H1 (cell line): ENCODE measurements at regions not wholly inside any gene's neighbourhood (a gene's known extent, or its start where the extent isn't known, plus 50 kb on each side); places are given as distances from the start of the nearest gene placed in this dataset.

Experiments used
- CTCF ChIA-PET: fragments of 300-600 bp; sonication (Branson Sonifier 250); formaldehyde crosslinking; loops from one replicate; lab custom pipeline; 2021; ENCODE audit not compliant: partially characterized antibody; lab: Charles Lee
- POLR2A ChIA-PET: fragments of 300-600 bp; sonication (Branson Sonifier 250); formaldehyde crosslinking; loops from one replicate; lab custom pipeline; 2021; ENCODE audit warnings: inconsistent platforms; ENCODE audit not compliant: partially characterized antibody; lab: Charles Lee
- DNase-seq, 2 experiments: peaks; one replicate each; pipeline versions ENCODE4 v3.0.0 to v3.0.0-alpha.2; 2010 to 2022; ENCODE audit warnings: low spot score in 2 of 2, low read depth in 1 of 2, mixed read lengths in 1 of 2
- FAIRE-seq: peaks from 2 replicates; lab custom pipeline; 2011; peaks lifted over from hg19 to GRCh38; lab: Jason Lieb, UNC
- H2AFZ ChIP-seq: 2 replicates; pipeline ENCODE4 v1.8.1; 2012; ENCODE audit warnings: low read length, inconsistent platforms
- H2AK5ac ChIP-seq: 2 replicates; pipeline ENCODE4 v1.6.1; 2013; ENCODE audit warnings: low read depth, low read length
- H2BK120ac ChIP-seq: replicated peaks from 2 replicates; pipeline ENCODE3; 2013; ENCODE audit warnings: low read depth, low read length, inconsistent platforms
- H2BK12ac ChIP-seq: 2 replicates; pipeline ENCODE4 v1.6.1; 2013; ENCODE audit warnings: low read depth, low read length
- H2BK15ac ChIP-seq: 2 replicates; pipeline ENCODE4 v1.6.1; 2013; ENCODE audit warnings: low read length
- H2BK20ac ChIP-seq: 2 replicates; pipeline ENCODE4 v1.6.1; 2013; ENCODE audit warnings: low read length
- H2BK5ac ChIP-seq: 2 replicates; pipeline ENCODE4 v1.6.1; 2013; ENCODE audit warnings: low read depth, low read length
- H3K14ac ChIP-seq: 2 replicates; pipeline ENCODE4 v1.6.1; 2013; ENCODE audit warnings: inconsistent platforms; ENCODE audit not compliant: insufficient read length
- H3K18ac ChIP-seq: 2 replicates; pipeline ENCODE4 v1.6.1; 2013; ENCODE audit warnings: low read length; ENCODE audit errors: extremely low read depth
- H3K23ac ChIP-seq: 2 replicates; pipeline ENCODE4 v1.6.1; 2013; ENCODE audit warnings: inconsistent platforms; ENCODE audit not compliant: insufficient read length
- H3K23me2 ChIP-seq: 2 replicates; pipeline ENCODE4 v1.6.1; 2013; ENCODE audit warnings: low read depth, low read length
- H3K27ac ChIP-seq: 2 replicates; pipeline ENCODE4 v1.6.1; 2011; ENCODE audit warnings: low read depth, low read length, inconsistent platforms
- H3K27me3 ChIP-seq, 4 experiments: replicated peaks in 1 of 4; 1 replicate in 1 of 4; 2 replicates in 3 of 4; pipeline versions ENCODE4 v1.6.1 to v1.8.1; 2011 to 2013; ENCODE audit warnings: low read length in 3 of 4, mild to moderate bottlenecking in 3 of 4, inconsistent platforms in 2 of 4, mixed read lengths in 2 of 4, moderate library complexity in 1 of 4; ENCODE audit not compliant: control insufficient read depth in 3 of 4, insufficient read depth in 3 of 4; ENCODE audit errors: extremely low read depth in 1 of 4
- H3K36me3 ChIP-seq, 4 experiments: 2 replicates each; pipeline versions ENCODE4 v1.6.1 to v1.8.1; 2011 to 2013; ENCODE audit warnings: mild to moderate bottlenecking in 4 of 4, low read length in 3 of 4, moderate library complexity in 2 of 4, control low read depth in 1 of 4, inconsistent platforms in 1 of 4; ENCODE audit not compliant: insufficient read depth in 4 of 4, control insufficient read depth in 2 of 4
- H3K4ac ChIP-seq: replicated peaks from 2 replicates; pipeline ENCODE3; 2013; ENCODE audit warnings: low read length, low read depth, mixed read lengths, inconsistent platforms; ENCODE audit not compliant: insufficient read length
- H3K4me1 ChIP-seq, 4 experiments: replicated peaks in 1 of 4; 1 replicate in 1 of 4; 2 replicates in 3 of 4; pipeline versions ENCODE4 v1.6.1 to v1.8.1; 2011 to 2013; ENCODE audit warnings: low read length in 3 of 4, inconsistent platforms in 2 of 4, mixed read lengths in 1 of 4; ENCODE audit not compliant: insufficient read depth in 4 of 4, control insufficient read depth in 3 of 4
- H3K4me2 ChIP-seq, 2 experiments: 2 replicates each; pipeline versions ENCODE4 v1.6.1 to v1.8.1; 2011 to 2013; ENCODE audit warnings: low read depth in 2 of 2, low read length in 2 of 2, control low read depth in 1 of 2, inconsistent platforms in 1 of 2, mild to moderate bottlenecking in 1 of 2; ENCODE audit not compliant: insufficient read depth in 1 of 2
- H3K4me3 ChIP-seq, 4 experiments: fragments of 200-600, 300-600 bp in 1 of 4; sonication (generic), shearing (Covaris generic), sonication (Bioruptor Twin) in 1 of 4; 2 replicates each; pipeline versions ENCODE4 v1.5.1 to v1.8.1; 2011 to 2016; ENCODE audit warnings: low read length in 4 of 4, low read depth in 3 of 4, control low read depth in 2 of 4, inconsistent platforms in 2 of 4, mild to moderate bottlenecking in 2 of 4, mixed read lengths in 1 of 4, moderate library complexity in 1 of 4; ENCODE audit not compliant: insufficient read depth in 2 of 4; ENCODE audit errors: extremely low read depth in 1 of 4
- H3K56ac ChIP-seq: replicated peaks from 2 replicates; pipeline ENCODE3; 2013; ENCODE audit warnings: low read depth, mild to moderate bottlenecking, mixed read lengths, low read length, inconsistent platforms; ENCODE audit not compliant: insufficient read length
- H3K79me1 ChIP-seq: 2 replicates; pipeline ENCODE4 v1.6.1; 2013; ENCODE audit warnings: low read depth, low read length, control low read depth
- H3K79me2 ChIP-seq, 2 experiments: 2 replicates each; pipeline versions ENCODE4 v1.6.1 to v1.8.1; 2012 to 2013; ENCODE audit warnings: low read length in 2 of 2, mild to moderate bottlenecking in 2 of 2, inconsistent platforms in 1 of 2; ENCODE audit not compliant: insufficient read depth in 2 of 2, control insufficient read depth in 1 of 2
- H3K9ac ChIP-seq, 4 experiments: replicated peaks in 1 of 4; 1 replicate in 1 of 4; 2 replicates in 3 of 4; pipeline versions ENCODE4 v1.6.1 to v1.8.1; 2011 to 2013; ENCODE audit warnings: low read depth in 3 of 4, low read length in 3 of 4, control low read depth in 2 of 4, mild to moderate bottlenecking in 2 of 4, moderate library complexity in 2 of 4, inconsistent platforms in 1 of 4; ENCODE audit errors: extremely low read depth in 1 of 4
- H3K9me3 ChIP-seq, 2 experiments: 2 replicates each; pipeline versions ENCODE4 v1.6.1 to v1.8.1; 2012 to 2013; ENCODE audit warnings: mild to moderate bottlenecking in 2 of 2, moderate library complexity in 2 of 2, control low read depth in 1 of 2, inconsistent platforms in 1 of 2, low read depth in 1 of 2, low read length in 1 of 2, mixed read lengths in 1 of 2; ENCODE audit not compliant: insufficient read depth in 2 of 2
- H4K20me1 ChIP-seq, 2 experiments: replicated peaks in 1 of 2; 2 replicates each; pipeline versions ENCODE3 to v1.8.1; 2011 to 2013; ENCODE audit warnings: inconsistent platforms in 2 of 2, low read length in 2 of 2, mild to moderate bottlenecking in 1 of 2; ENCODE audit not compliant: insufficient read depth in 2 of 2, control insufficient read depth in 1 of 2
- H4K5ac ChIP-seq: 2 replicates; pipeline ENCODE4 v1.6.1; 2013; ENCODE audit warnings: low read length, low read depth, mixed read lengths, inconsistent platforms; ENCODE audit not compliant: insufficient read length
- H4K8ac ChIP-seq: 2 replicates; pipeline ENCODE4 v1.8.0; 2013; ENCODE audit warnings: mild to moderate bottlenecking, moderate library complexity, low read length, inconsistent platforms; ENCODE audit not compliant: insufficient read depth; ENCODE audit errors: extremely low read depth
- H4K91ac ChIP-seq: replicated peaks from 2 replicates; pipeline ENCODE3; 2013; ENCODE audit warnings: low read length, mixed read lengths, inconsistent platforms; ENCODE audit not compliant: insufficient read length
- ATF2 ChIP-seq: IDR thresholded peaks from 2 replicates; pipeline ENCODE4 v1.6.1; 2012; ENCODE audit warnings: low read length, inconsistent platforms
- ATF3 ChIP-seq: IDR thresholded peaks from 2 replicates; pipeline ENCODE4 v1.6.1; 2011; ENCODE audit warnings: low read depth, mild to moderate bottlenecking, low read length; ENCODE audit not compliant: insufficient read depth
- EGR1 ChIP-seq: IDR thresholded peaks from 2 replicates; pipeline ENCODE4 v1.6.1; 2011; ENCODE audit warnings: low read depth, low read length, borderline replicate concordance
- HDAC6 ChIP-seq: IDR thresholded peaks from one replicate; pipeline ENCODE4 v1.7.1; 2012; ENCODE audit warnings: low read depth, mild to moderate bottlenecking, inconsistent platforms, low read length, moderate library complexity
- KDM4A ChIP-seq: IDR thresholded peaks from one replicate; pipeline ENCODE4 v1.7.1; 2012; ENCODE audit warnings: low read depth, mild to moderate bottlenecking, moderate library complexity, low read length, inconsistent platforms; ENCODE audit not compliant: severe bottlenecking
- POU5F1 ChIP-seq: IDR thresholded peaks from 2 replicates; pipeline ENCODE4 v1.6.1; 2011; ENCODE audit warnings: low read depth, mild to moderate bottlenecking, low read length, moderate library complexity
- SIRT6 ChIP-seq: IDR thresholded peaks from one replicate; pipeline ENCODE4 v1.7.1; 2012; ENCODE audit warnings: low read length, inconsistent platforms
- SP4 ChIP-seq: IDR thresholded peaks from 2 replicates; pipeline ENCODE4 v1.6.1; 2012; ENCODE audit warnings: low read length, inconsistent platforms
- SRF ChIP-seq: IDR thresholded peaks from 2 replicates; pipeline ENCODE4 v1.6.1; 2011; ENCODE audit warnings: mild to moderate bottlenecking, low read depth, low read length, moderate library complexity
- TCF12 ChIP-seq: IDR thresholded peaks from 2 replicates; pipeline ENCODE4 v1.6.1; 2011; ENCODE audit warnings: low read depth, mild to moderate bottlenecking, low read length
- WGBS, 2 experiments: shearing (Covaris generic) in 1 of 2; methylation state at CpG; one replicate each; pipeline versions ENCODE4 v1.1.6 to v1.1.7; 2013 to 2015; ENCODE audit warnings: low lambda C conversion rate in 2 of 2, mixed read lengths in 2 of 2, inconsistent platforms in 1 of 2, low coverage in 1 of 2, missing lambda C conversion rate in 1 of 2; ENCODE audit not compliant: insufficient replicate concordance in 2 of 2, insufficient coverage in 1 of 2, insufficient read length in 1 of 2; ENCODE audit errors: extremely low coverage in 1 of 2, missing lambda C conversion rate in 1 of 2; 5-methylcytosine and 5-hydroxymethylcytosine counted together

- H3K4me3 ChIP-seq, result no peak overlapping the region
- H3K18ac ChIP-seq, result no peak overlapping the region
- H3K4ac ChIP-seq, result no peak overlapping the region
- H3K9ac ChIP-seq, result no peak overlapping the region
- H3K9me3 ChIP-seq, result no peaks in the 10 kb centered on the region
- no peak overlapping the region for H2AFZ ChIP-seq
- H2BK20ac ChIP-seq, result no peak overlapping the region
- H3K4me1 ChIP-seq, result no peaks in the 10 kb centered on the region; a peak in 1 of 7 replicates
- no peaks in the 10 kb centered on the region; the same call in 1 of the 2 replicates for H3K79me1 ChIP-seq
- H3K23me2 ChIP-seq, result no peaks in the 10 kb centered on the region
- no peak overlapping the region for H3K27ac ChIP-seq
- WGBS, 2 experiments, result 95% methylated on average over 31 of the region's 31 CpGs; no CpG with 5 or more reads in 1 of the 2 experiments
- no peak overlapping the region; the same call in 1 of the 2 replicates for H2BK5ac ChIP-seq
- ChIA-PET POLR2A (no interaction called here), CTCF (interaction anchor here (0.8 to 2.0 kb wide), 10 partner anchors 8 to 231 kb away, joined by 3 to 7 read pairs (median 3); no protein-coding TSS in a partner anchor)
- H3K23ac ChIP-seq, result no peak overlapping the region
- no peak overlapping the region for H2BK120ac ChIP-seq
- H4K5ac ChIP-seq, result no peak overlapping the region
- no peaks in the 10 kb centered on the region for H3K27me3 ChIP-seq
- no peak overlapping the region for H2AK5ac ChIP-seq
- no peaks in the 10 kb centered on the region for H3K79me2 ChIP-seq
- no peak for DNase-seq
- H2BK12ac ChIP-seq, result no peak overlapping the region
- H3K4me2 ChIP-seq, result no peak overlapping the region
- H4K91ac ChIP-seq, result no peak overlapping the region
- H2BK15ac ChIP-seq, result no peak overlapping the region
- no peak overlapping the region; the same call in 1 of the 2 replicates for H4K8ac ChIP-seq
- H3K36me3 ChIP-seq, result no peaks in the 10 kb centered on the region
- H3K56ac ChIP-seq, result no peak overlapping the region
- H4K20me1 ChIP-seq, result peaks cover 0 to 2% of the 10 kb centered on the region in 2 experiments
- H3K14ac ChIP-seq, result no peak overlapping the region
- FAIRE-seq, result no peak
- TF ChIP-seq KDM4A (no peak), SIRT6 (no peak), TCF12 (no peak), ATF3 (no peak), SRF (no peak), ATF2 (no peak), POU5F1 (no peak), HDAC6 (no peak), EGR1 (no peak), SP4 (no peak)
Observed at GRCh38 chr22:46098525-46099475, 51.5 kb upstream of the PPARA start.
